GM23338 (cell line): ENCODE measurements at regions not wholly inside any gene's neighbourhood (a gene's known extent, or its start where the extent isn't known, plus 50 kb on each side); places are given as distances from the start of the nearest gene placed in this dataset.

Experiments
- CREB1 ChIP-seq: fragments of 250-450 bp; sonication (Bioruptor Pico); IDR thresholded peaks from 2 replicates; pipeline ENCODE4 v1.5.0; 2020; ENCODE audit warnings: low read depth, mild to moderate bottlenecking, moderate library complexity
- CTCF ChIP-seq, 2 experiments: fragments of 200-600 bp in 1 of 2; sonication (generic) in 1 of 2; conservative IDR thresholded peaks; 2 replicates each; pipeline versions ENCODE4 v1.5.1 to v1.6.1; 2016 to 2017; ENCODE audit warnings: antibody characterized with exemption in 2 of 2, low read depth in 2 of 2, mild to moderate bottlenecking in 2 of 2, moderate library complexity in 1 of 2
- EZH2 ChIP-seq: fragments of 200-600 bp; sonication (generic); IDR thresholded peaks from one replicate; pipeline ENCODE4 v1.8.0; 2017; ENCODE audit warnings: antibody characterized with exemption, mild to moderate bottlenecking, low read depth; ENCODE audit not compliant: unreplicated experiment
- EZH2phosphoT487 ChIP-seq: fragments of 200-600 bp; sonication (generic); IDR thresholded peaks from one replicate; pipeline ENCODE4 v1.8.1; 2018; ENCODE audit warnings: antibody characterized with exemption; ENCODE audit not compliant: unreplicated experiment
- JUNB ChIP-seq: IDR thresholded peaks from one replicate; pipeline ENCODE4 v1.6.1; 2016; ENCODE audit warnings: antibody characterized with exemption; ENCODE audit not compliant: unreplicated experiment
- ZNF114 ChIP-seq: fragments of 250-450 bp; sonication (Bioruptor Pico); IDR thresholded peaks from 2 replicates; pipeline ENCODE4 v1.5.0; 2020; ENCODE audit warnings: mild to moderate bottlenecking, moderate library complexity
- ZNF462 ChIP-seq: fragments of 250-450 bp; sonication (Bioruptor Pico); IDR thresholded peaks from 2 replicates; pipeline ENCODE4 v1.5.0; 2020; ENCODE audit warnings: mild to moderate bottlenecking, moderate library complexity

- TF ChIP-seq ZNF462 (no peak), EZH2phosphoT487 (no peak), ZNF114 (CRISPR knock-in tag) (no peak), EZH2 (no peak), JUNB (no peak), CREB1 (CRISPR knock-in tag) (no peak), CTCF (conservative IDR thresholded peaks at IDR 0.05; ENCODE audit: low read depth in 2 of 2) (no peak)
Observed at GRCh38 chr6:66900133-66901083, 1193.4 kb upstream of the EYS start (continued).
